Keratinocyte (primary cell): ENCODE measurements at regions not wholly inside any gene's neighbourhood (a gene's known extent, or its start where the extent isn't known, plus 50 kb on each side); places are given as distances from the start of the nearest gene placed in this dataset.

ENCODE experiments used
- DNase-seq: peaks from one replicate; pipeline ENCODE4 v3.0.0-alpha.2; 2011; ENCODE audit warnings: low read depth, missing footprints, low spot score
- FAIRE-seq: peaks from 2 replicates; lab custom pipeline; 2011; peaks lifted over from hg19 to GRCh38; lab: Jason Lieb, UNC
- H2AFZ ChIP-seq: 2 replicates; pipeline ENCODE4 v1.6.0; 2012; ENCODE audit warnings: low read length, control low read depth, inconsistent platforms; ENCODE audit not compliant: control insufficient read depth
- H3K27ac ChIP-seq: 2 replicates; pipeline ENCODE4 v1.5.1; 2011; ENCODE audit warnings: low read length; ENCODE audit not compliant: control insufficient read depth, insufficient read depth
- H3K27me3 ChIP-seq: 3 replicates; pipeline ENCODE4 v1.6.0; 2011; ENCODE audit warnings: low read length; ENCODE audit not compliant: control insufficient read depth, insufficient read depth; ENCODE audit errors: extremely low read depth
- H3K36me3 ChIP-seq, 2 experiments: 2 replicates in 1 of 2; 3 replicates in 1 of 2; pipeline ENCODE4 v1.5.1; 2011; ENCODE audit warnings: low read length in 2 of 2, mild to moderate bottlenecking in 1 of 2; ENCODE audit not compliant: control insufficient read depth in 2 of 2, insufficient read depth in 2 of 2; ENCODE audit errors: extremely low read depth in 1 of 2
- H3K4me1 ChIP-seq: 3 replicates; pipeline ENCODE4 v1.5.1; 2011; ENCODE audit warnings: low read length; ENCODE audit not compliant: control insufficient read depth, insufficient read depth; ENCODE audit errors: extremely low read depth
- H3K4me2 ChIP-seq: 3 replicates; pipeline ENCODE4 v1.6.0; 2011; ENCODE audit warnings: low read depth, low read length; ENCODE audit not compliant: control insufficient read depth, insufficient read depth; ENCODE audit errors: extremely low read depth
- H3K4me3 ChIP-seq, 3 experiments: fragments of 200-600 bp in 1 of 3; sonication (generic) in 1 of 3; 2 replicates in 2 of 3; 3 replicates in 1 of 3; pipeline ENCODE4 v1.5.1; 2011 to 2016; ENCODE audit warnings: low read length in 3 of 3, mild to moderate bottlenecking in 3 of 3, control low read depth in 2 of 3, inconsistent platforms in 1 of 3, low read depth in 1 of 3, mixed read lengths in 1 of 3, mixed run types in 1 of 3, moderate library complexity in 1 of 3; ENCODE audit not compliant: control insufficient read depth in 2 of 3, insufficient read depth in 2 of 3; ENCODE audit errors: extremely low read depth in 1 of 3
- H3K79me2 ChIP-seq: 2 replicates; pipeline ENCODE4 v1.6.0; 2012; ENCODE audit warnings: low read length; ENCODE audit not compliant: control insufficient read depth, insufficient read depth
- H3K9ac ChIP-seq: 3 replicates; pipeline ENCODE4 v1.6.0; 2011; ENCODE audit warnings: low read length; ENCODE audit not compliant: control insufficient read depth, insufficient read depth; ENCODE audit errors: extremely low read depth
- H3K9me1 ChIP-seq: 3 replicates; pipeline ENCODE4 v1.6.0; 2011; ENCODE audit warnings: low read length; ENCODE audit not compliant: control insufficient read depth, insufficient read depth; ENCODE audit errors: extremely low read depth
- H3K9me3 ChIP-seq: 2 replicates; pipeline ENCODE4 v1.5.1; 2012; ENCODE audit warnings: low read depth, low read length; ENCODE audit not compliant: control insufficient read depth
- H4K20me1 ChIP-seq: 3 replicates; pipeline ENCODE4 v1.6.0; 2011; ENCODE audit warnings: low read length; ENCODE audit not compliant: control insufficient read depth, insufficient read depth; ENCODE audit errors: extremely low read depth
- CTCF ChIP-seq, 3 experiments: IDR thresholded peaks in 1 of 3; conservative IDR thresholded peaks in 1 of 3; optimal IDR thresholded peaks in 1 of 3; 2 replicates in 2 of 3; 3 replicates in 1 of 3; pipeline versions ENCODE3 to v1.5.1; 2011; ENCODE audit warnings: low read length in 3 of 3, mild to moderate bottlenecking in 3 of 3, moderate library complexity in 2 of 3, control low read depth in 1 of 3, inconsistent platforms in 1 of 3; ENCODE audit not compliant: insufficient read depth in 2 of 3; ENCODE audit errors: extremely low read depth in 1 of 3
- EZH2 ChIP-seq: IDR thresholded peaks from one replicate; pipeline ENCODE4 v1.6.1; 2012; ENCODE audit warnings: inconsistent platforms, mild to moderate bottlenecking, low read length, moderate library complexity
- dilution Hi-C: fragments of 300-500 bp; cut with MboI; formaldehyde crosslinking; loops from one replicate; pipeline ENCODE4 v1.7.0; 2020; ENCODE audit warnings: low sequenced_read_pairs; ENCODE audit not compliant: extremely low pct_ligation_motif_present

- Histone ChIP-seq H3K4me2 (no peak overlapping the region), H3K9me1 (no peaks in the 10 kb centered on the region), H3K9me3 (no peaks in the 10 kb centered on the region), H3K9ac (no peak overlapping the region), H3K27ac (no peak overlapping the region), H3K36me3 (no peaks in the 10 kb centered on the region), H2AFZ (no peak overlapping the region), H3K79me2 (no peaks in the 10 kb centered on the region), H3K27me3 (no peaks in the 10 kb centered on the region), H3K4me3 (no peak overlapping the region), H3K4me1 (no peaks in the 10 kb centered on the region), H4K20me1 (no peaks in the 10 kb centered on the region)
- FAIRE-seq (no peak), DNase-seq (no peak)
- no peak for TF ChIP-seq CTCF (optimal IDR thresholded peaks at IDR 0.05 in 1 of 3, IDR thresholded peaks at IDR 0.05 in 1 of 3, conservative IDR thresholded peaks at IDR 0.05 in 1 of 3; ENCODE audit: extremely low read depth in 1 of 3, insufficient read depth in 2 of 3, low read length in 3 of 3)
- TF ChIP-seq EZH2: no peak
- dilution Hi-C loops: no loop called here
These were observed 61.2 kb upstream of the NRSN1 start for GRCh38 chr6:24064832-24065231.

DNA sequence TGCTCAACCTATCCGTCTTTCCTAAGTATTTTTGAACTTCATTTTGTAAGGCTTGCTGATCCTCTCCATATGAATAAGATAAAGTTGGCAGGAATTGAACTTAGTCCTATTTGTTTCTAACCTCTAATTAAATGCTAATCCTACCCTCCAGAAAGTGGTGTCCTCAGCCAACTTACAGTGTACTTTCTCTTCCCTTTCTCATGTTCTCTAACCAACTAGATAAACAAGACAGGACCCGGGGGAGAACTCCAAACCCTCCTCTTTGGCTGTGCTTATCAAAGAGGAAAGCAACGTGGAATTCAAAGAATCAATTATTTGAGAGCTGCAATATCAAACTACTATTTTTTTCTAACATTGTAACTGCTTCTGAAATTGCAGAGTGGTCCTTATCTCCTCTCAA lies 56.5 kb upstream of the NRSN1 start:
- Histone ChIP-seq H3K79me2 (no peaks in the 10 kb centered on the region), H3K27me3 (no peaks in the 10 kb centered on the region), H3K4me2 (no peak overlapping the region), H3K4me3 (no peak overlapping the region), H3K9me3 (no peaks in the 10 kb centered on the region), H3K9ac (no peak overlapping the region), H3K27ac (no peak overlapping the region), H3K36me3 (no peaks in the 10 kb centered on the region), H2AFZ (no peak overlapping the region), H3K9me1 (no peaks in the 10 kb centered on the region), H3K4me1 (no peaks in the 10 kb centered on the region), H4K20me1 (no peaks in the 10 kb centered on the region)
- dilution Hi-C loops: no loop called here
- TF ChIP-seq CTCF (optimal IDR thresholded peaks at IDR 0.05 in 1 of 3, IDR thresholded peaks at IDR 0.05 in 1 of 3, conservative IDR thresholded peaks at IDR 0.05 in 1 of 3; ENCODE audit: extremely low read depth in 1 of 3, insufficient read depth in 2 of 3, low read length in 3 of 3) (no peak), EZH2 (no peak)
- DNase-seq (no peak), FAIRE-seq (no peak)
